Adrenal gland (tissue), 5 donors: ENCODE measurements at regions not wholly inside any gene's neighbourhood (a gene's known extent, or its start where the extent isn't known, plus 50 kb on each side); places are given as distances from the start of the nearest gene placed in this dataset.

Source experiments
- CTCF ChIP-seq, 6 experiments: fragments of 450-650 bp in 4 of 6; fragments of 200-600 bp in 2 of 6; sonication (generic) in 1 of 6; IDR thresholded peaks; 1 replicate in 5 of 6; 2 replicates in 1 of 6; pipeline versions ENCODE4 v1.5.1 to v1.8.0; 2016 to 2021; ENCODE audit warnings: antibody characterized with exemption in 6 of 6, mild to moderate bottlenecking in 2 of 6, moderate library complexity in 1 of 6
- POLR2A ChIP-seq, 2 donors: fragments of 450-650 bp; IDR thresholded peaks; one replicate each; pipeline ENCODE4 v1.6.1; 2017; ENCODE audit warnings: antibody characterized with exemption in 2 of 2, mild to moderate bottlenecking in 2 of 2, moderate library complexity in 1 of 2
- donor health status: DM: no; HTN: no; CAD: no.

DNA sequence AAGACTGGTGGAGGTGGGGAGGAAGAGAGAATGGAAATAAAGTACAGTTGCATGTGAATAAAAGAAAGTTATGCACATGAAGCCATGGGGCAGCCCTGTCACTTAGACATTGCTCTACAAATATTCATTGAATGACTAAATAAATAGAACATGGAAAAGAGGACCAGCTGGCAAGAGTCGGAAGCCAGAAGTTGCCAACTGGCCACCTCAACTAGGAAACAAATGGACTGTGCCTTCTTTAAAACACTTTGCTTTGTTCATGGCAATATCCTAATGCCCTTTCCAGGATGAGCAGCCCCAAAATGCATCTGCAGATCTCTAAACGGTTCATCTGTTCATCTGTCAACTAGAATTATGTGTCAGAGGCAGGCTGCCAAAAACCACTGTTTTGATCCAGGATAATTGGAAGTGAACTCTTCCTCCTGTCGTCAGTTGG lies 157.3 kb downstream of the NOC3L start:
- TF ChIP-seq CTCF (IDR thresholded peaks at IDR 0.05) (no peak), POLR2A (IDR thresholded peaks at IDR 0.05) (no peak)
